ENCODE measurements at regions not wholly inside any gene's neighbourhood (a gene's known extent, or its start where the extent isn't known, plus 50 kb on each side); places are given as distances from the start of the nearest gene placed in this dataset.

DNA sequence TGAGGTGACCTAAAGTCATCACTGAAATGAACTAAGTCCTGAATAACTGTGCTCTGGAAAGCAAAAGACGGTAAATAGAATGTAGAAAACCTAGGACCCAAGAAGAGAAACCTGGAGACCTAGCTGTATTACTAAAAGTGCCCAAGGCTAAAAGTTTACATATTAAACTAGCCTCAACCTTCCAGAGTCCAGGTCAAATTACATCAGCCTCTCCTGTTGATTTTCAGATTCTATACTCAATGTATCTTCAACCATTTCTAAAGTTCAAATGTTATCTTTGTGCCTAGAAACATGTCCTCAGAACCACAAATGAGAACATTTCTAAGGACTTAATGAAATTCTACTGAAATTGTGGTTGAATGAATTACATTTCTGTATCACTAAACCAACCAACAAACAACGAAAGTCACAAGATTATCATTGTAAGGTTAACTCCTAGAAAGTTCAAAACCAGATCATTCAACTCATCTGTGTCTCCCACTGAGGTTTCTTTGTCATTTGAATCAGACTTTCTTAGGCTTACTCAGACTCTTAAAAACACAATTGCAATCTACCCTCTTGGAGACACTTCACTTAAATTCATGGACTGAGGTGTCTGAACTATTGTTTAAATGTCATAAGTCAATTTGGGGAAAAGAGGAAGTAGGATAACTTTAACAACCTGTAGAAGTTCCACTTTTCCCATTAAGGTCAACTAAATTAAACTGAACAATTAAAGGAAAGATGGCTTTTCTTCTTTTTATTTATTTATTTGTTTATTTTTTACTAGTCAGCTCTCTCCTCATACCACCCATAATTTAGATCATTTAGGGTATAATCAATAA, 207.7 kb downstream of the BARHL2 start:
- Histone ChIP-seq H3K27me3 (ENCODE audit: insufficient read depth, poor library complexity, severe bottlenecking) (no peaks in the 10 kb centered on the region), H3K27ac (replicated peaks) (no peak overlapping the region), H3K4me3 (replicated peaks; ENCODE audit: insufficient read depth, low read length) (no peak overlapping the region)
- TF ChIP-seq SPI1 (IDR thresholded peaks at IDR 0.05; ENCODE audit: borderline replicate concordance, low read depth) (peak; percentile 45; the same call in 1 of the 2 replicates), GABPA (IDR thresholded peaks at IDR 0.05; ENCODE audit: low read depth) (no peak), POLR2AphosphoS5 (IDR thresholded peaks at IDR 0.05; ENCODE audit: low read depth) (no peak)
- TF ChIP-seq, protein P1, sequence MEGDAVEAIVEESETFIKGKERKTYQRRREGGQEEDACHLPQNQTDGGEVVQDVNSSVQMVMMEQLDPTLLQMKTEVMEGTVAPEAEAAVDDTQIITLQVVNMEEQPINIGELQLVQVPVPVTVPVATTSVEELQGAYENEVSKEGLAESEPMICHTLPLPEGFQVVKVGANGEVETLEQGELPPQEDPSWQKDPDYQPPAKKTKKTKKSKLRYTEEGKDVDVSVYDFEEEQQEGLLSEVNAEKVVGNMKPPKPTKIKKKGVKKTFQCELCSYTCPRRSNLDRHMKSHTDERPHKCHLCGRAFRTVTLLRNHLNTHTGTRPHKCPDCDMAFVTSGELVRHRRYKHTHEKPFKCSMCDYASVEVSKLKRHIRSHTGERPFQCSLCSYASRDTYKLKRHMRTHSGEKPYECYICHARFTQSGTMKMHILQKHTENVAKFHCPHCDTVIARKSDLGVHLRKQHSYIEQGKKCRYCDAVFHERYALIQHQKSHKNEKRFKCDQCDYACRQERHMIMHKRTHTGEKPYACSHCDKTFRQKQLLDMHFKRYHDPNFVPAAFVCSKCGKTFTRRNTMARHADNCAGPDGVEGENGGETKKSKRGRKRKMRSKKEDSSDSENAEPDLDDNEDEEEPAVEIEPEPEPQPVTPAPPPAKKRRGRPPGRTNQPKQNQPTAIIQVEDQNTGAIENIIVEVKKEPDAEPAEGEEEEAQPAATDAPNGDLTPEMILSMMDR (IDR thresholded peaks at IDR 0.05; ENCODE audit: insufficient read depth, low read length) = no peak
- TF ChIP-seq, protein P2, sequence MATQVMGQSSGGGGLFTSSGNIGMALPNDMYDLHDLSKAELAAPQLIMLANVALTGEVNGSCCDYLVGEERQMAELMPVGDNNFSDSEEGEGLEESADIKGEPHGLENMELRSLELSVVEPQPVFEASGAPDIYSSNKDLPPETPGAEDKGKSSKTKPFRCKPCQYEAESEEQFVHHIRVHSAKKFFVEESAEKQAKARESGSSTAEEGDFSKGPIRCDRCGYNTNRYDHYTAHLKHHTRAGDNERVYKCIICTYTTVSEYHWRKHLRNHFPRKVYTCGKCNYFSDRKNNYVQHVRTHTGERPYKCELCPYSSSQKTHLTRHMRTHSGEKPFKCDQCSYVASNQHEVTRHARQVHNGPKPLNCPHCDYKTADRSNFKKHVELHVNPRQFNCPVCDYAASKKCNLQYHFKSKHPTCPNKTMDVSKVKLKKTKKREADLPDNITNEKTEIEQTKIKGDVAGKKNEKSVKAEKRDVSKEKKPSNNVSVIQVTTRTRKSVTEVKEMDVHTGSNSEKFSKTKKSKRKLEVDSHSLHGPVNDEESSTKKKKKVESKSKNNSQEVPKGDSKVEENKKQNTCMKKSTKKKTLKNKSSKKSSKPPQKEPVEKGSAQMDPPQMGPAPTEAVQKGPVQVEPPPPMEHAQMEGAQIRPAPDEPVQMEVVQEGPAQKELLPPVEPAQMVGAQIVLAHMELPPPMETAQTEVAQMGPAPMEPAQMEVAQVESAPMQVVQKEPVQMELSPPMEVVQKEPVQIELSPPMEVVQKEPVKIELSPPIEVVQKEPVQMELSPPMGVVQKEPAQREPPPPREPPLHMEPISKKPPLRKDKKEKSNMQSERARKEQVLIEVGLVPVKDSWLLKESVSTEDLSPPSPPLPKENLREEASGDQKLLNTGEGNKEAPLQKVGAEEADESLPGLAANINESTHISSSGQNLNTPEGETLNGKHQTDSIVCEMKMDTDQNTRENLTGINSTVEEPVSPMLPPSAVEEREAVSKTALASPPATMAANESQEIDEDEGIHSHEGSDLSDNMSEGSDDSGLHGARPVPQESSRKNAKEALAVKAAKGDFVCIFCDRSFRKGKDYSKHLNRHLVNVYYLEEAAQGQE (IDR thresholded peaks at IDR 0.05; ENCODE audit: insufficient replicate concordance, low read depth) = no peak
- no peak for DNase-seq (ENCODE audit: low read depth in 1 of 2, low spot score in 1 of 2)

DNA sequence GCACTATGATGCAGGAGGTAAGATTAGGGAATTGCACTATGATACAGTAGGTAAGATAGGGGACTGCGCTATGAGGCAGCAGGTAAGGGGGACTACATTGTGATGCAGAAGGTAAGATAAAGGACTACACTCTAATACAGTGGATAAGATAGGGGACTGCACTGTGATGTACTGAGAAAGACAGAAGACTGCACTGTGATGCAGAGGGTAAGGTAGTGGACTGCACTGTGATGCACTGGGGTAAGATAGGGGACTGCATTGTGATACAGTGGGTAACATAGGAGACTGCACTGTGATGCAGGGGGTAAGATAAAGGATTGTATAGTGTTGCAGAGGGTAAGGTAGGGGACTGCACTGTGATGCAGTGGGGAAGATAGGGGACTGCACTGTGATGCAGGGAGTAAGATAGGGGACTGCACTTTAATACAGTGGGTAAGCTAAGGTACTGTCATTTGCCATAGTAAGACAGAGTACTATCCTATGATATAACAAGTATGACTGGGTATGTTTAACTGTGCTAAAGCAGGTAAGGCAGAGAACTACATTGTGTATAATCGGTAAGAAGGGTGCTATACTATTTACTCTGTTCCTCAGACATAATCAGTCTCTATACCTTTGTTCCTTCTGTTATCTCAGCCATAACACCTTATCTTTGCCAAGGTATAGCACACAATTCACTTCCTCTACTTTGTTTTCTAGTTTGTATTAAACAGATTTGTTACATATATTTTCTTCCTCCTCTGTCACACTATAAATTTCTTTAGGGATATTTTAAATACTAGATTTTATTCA, 208.5 kb downstream of the BARHL2 start:
- H3K4me3 ChIP-seq (replicated peaks; ENCODE audit: insufficient read depth, low read length) = no peak overlapping the region
- DNase-seq (ENCODE audit: low read depth in 1 of 2, low spot score in 1 of 2) = no peak
- TF ChIP-seq GABPA (IDR thresholded peaks at IDR 0.05; ENCODE audit: low read depth) = no peak
- TF ChIP-seq, protein P1 (IDR thresholded peaks at IDR 0.05; ENCODE audit: insufficient read depth, low read length) = no peak
- no peak overlapping the region for H3K27ac ChIP-seq (replicated peaks)
- no peaks in the 10 kb centered on the region for H3K27me3 ChIP-seq (ENCODE audit: insufficient read depth, poor library complexity, severe bottlenecking)

DNA sequence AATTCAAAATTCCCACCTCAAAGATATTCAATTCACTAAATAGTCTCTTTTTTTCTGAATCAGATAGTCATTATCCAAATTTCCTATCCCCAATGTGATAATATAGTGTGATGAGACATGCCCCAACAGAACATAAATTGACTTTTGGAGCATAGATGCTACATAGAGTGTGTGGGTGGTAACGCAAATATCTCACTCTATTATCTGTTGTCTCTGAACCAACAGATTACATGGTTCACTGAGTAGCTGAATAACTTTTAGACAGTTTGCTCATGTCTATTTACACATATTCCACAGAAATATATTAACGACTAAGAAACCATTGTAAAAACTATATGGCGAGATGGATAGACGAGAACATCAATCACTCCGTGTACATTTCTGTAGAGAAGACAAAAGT, 209.9 kb downstream of the BARHL2 start:
- DNase-seq (ENCODE audit: low read depth in 1 of 2, low spot score in 1 of 2) = no peak
- no peak overlapping the region for H3K27ac ChIP-seq (replicated peaks)
- TF ChIP-seq POLR2AphosphoS5 (IDR thresholded peaks at IDR 0.05; ENCODE audit: low read depth) (no peak), SPI1 (IDR thresholded peaks at IDR 0.05; ENCODE audit: borderline replicate concordance, low read depth) (no peak), GABPA (IDR thresholded peaks at IDR 0.05; ENCODE audit: low read depth) (no peak)
- TF ChIP-seq, protein P1 (IDR thresholded peaks at IDR 0.05; ENCODE audit: insufficient read depth, low read length) = no peak
- TF ChIP-seq, protein P2 (IDR thresholded peaks at IDR 0.05; ENCODE audit: insufficient replicate concordance, low read depth) = no peak
- H3K4me3 ChIP-seq (replicated peaks; ENCODE audit: insufficient read depth, low read length) = no peak overlapping the region
- H3K27me3 ChIP-seq (ENCODE audit: insufficient read depth, poor library complexity, severe bottlenecking) = no peaks in the 10 kb centered on the region

All from HL-60 (cell line).